ENCODE measurements at regions not wholly inside any gene's neighbourhood (a gene's known extent, or its start where the extent isn't known, plus 50 kb on each side); places are given as distances from the start of the nearest gene placed in this dataset.

GRCh38 chr2:239689410-239689809, 288.6 kb upstream of the HDAC4 start:
- FAIRE-seq, result no peak
- dilution Hi-C loops (cut with MboI; ENCODE audit: extremely low pct_ligation_motif_present, low sequenced_read_pairs), result no loop called here

GRCh38 chr2:239688840-239689239, 288.0 kb upstream of the HDAC4 start:
- Histone ChIP-seq H3K4me2 (ENCODE audit: control insufficient read depth, extremely low read depth, insufficient read depth, low read depth, low read length) (no peak overlapping the region), H3K4me3 (ENCODE audit: control insufficient read depth in 2 of 3, extremely low read depth in 1 of 3, insufficient read depth in 2 of 3, low read depth in 1 of 3, low read length in 3 of 3) (no peak overlapping the region), H4K20me1 (ENCODE audit: control insufficient read depth, extremely low read depth, insufficient read depth, low read length) (no peaks in the 10 kb centered on the region), H3K36me3 (ENCODE audit: control insufficient read depth in 2 of 2, extremely low read depth in 1 of 2, insufficient read depth in 2 of 2, low read length in 2 of 2) (no peaks in the 10 kb centered on the region), H3K27ac (ENCODE audit: control insufficient read depth, insufficient read depth, low read length) (no peak overlapping the region), H3K9me3 (ENCODE audit: control insufficient read depth, low read depth, low read length) (no peaks in the 10 kb centered on the region), H3K9ac (ENCODE audit: control insufficient read depth, extremely low read depth, insufficient read depth, low read length) (no peak overlapping the region), H3K4me1 (ENCODE audit: control insufficient read depth, extremely low read depth, insufficient read depth, low read length) (no peaks in the 10 kb centered on the region), H3K27me3 (ENCODE audit: control insufficient read depth, extremely low read depth, insufficient read depth, low read length) (peaks cover 21% of the 10 kb centered on the region), H2AFZ (ENCODE audit: control insufficient read depth, low read length) (no peak overlapping the region), H3K79me2 (ENCODE audit: control insufficient read depth, insufficient read depth, low read length) (no peaks in the 10 kb centered on the region), H3K9me1 (ENCODE audit: control insufficient read depth, extremely low read depth, insufficient read depth, low read length) (no peaks in the 10 kb centered on the region)
- DNase-seq (ENCODE audit: low read depth, low spot score), result no peak
- dilution Hi-C loops (cut with MboI; ENCODE audit: extremely low pct_ligation_motif_present, low sequenced_read_pairs), result no loop called here
- FAIRE-seq, result no peak
- TF ChIP-seq EZH2 (IDR thresholded peaks at IDR 0.05; ENCODE audit: low read length), result no peak
- TF ChIP-seq CTCF (optimal IDR thresholded peaks at IDR 0.05 in 1 of 3, IDR thresholded peaks at IDR 0.05 in 1 of 3, conservative IDR thresholded peaks at IDR 0.05 in 1 of 3; ENCODE audit: extremely low read depth in 1 of 3, insufficient read depth in 2 of 3, low read length in 3 of 3), result no peak

More at GRCh38 chr2:239689410-239689809, 288.6 kb upstream of the HDAC4 start:
- no peak for DNase-seq (ENCODE audit: low read depth, low spot score)
- no peak overlapping the region for H3K9ac ChIP-seq (ENCODE audit: control insufficient read depth, extremely low read depth, insufficient read depth, low read length)
- no peaks in the 10 kb centered on the region for H3K4me1 ChIP-seq (ENCODE audit: control insufficient read depth, extremely low read depth, insufficient read depth, low read length)
- no peaks in the 10 kb centered on the region for H3K9me3 ChIP-seq (ENCODE audit: control insufficient read depth, low read depth, low read length)
- H3K4me3 ChIP-seq (ENCODE audit: control insufficient read depth in 2 of 3, extremely low read depth in 1 of 3, insufficient read depth in 2 of 3, low read depth in 1 of 3, low read length in 3 of 3), result no peak overlapping the region
- no peaks in the 10 kb centered on the region for H3K36me3 ChIP-seq (ENCODE audit: control insufficient read depth in 2 of 2, extremely low read depth in 1 of 2, insufficient read depth in 2 of 2, low read length in 2 of 2)
- no peaks in the 10 kb centered on the region for H4K20me1 ChIP-seq (ENCODE audit: control insufficient read depth, extremely low read depth, insufficient read depth, low read length)
- no peak overlapping the region for H3K4me2 ChIP-seq (ENCODE audit: control insufficient read depth, extremely low read depth, insufficient read depth, low read depth, low read length)
- H2AFZ ChIP-seq (ENCODE audit: control insufficient read depth, low read length), result no peak overlapping the region
- peaks cover 16% of the 10 kb centered on the region for H3K27me3 ChIP-seq (ENCODE audit: control insufficient read depth, extremely low read depth, insufficient read depth, low read length)
- no peaks in the 10 kb centered on the region for H3K9me1 ChIP-seq (ENCODE audit: control insufficient read depth, extremely low read depth, insufficient read depth, low read length)
- no peak for TF ChIP-seq CTCF (optimal IDR thresholded peaks at IDR 0.05 in 1 of 3, IDR thresholded peaks at IDR 0.05 in 1 of 3, conservative IDR thresholded peaks at IDR 0.05 in 1 of 3; ENCODE audit: extremely low read depth in 1 of 3, insufficient read depth in 2 of 3, low read length in 3 of 3)
- TF ChIP-seq EZH2 (IDR thresholded peaks at IDR 0.05; ENCODE audit: low read length), result no peak
- no peaks in the 10 kb centered on the region for H3K79me2 ChIP-seq (ENCODE audit: control insufficient read depth, insufficient read depth, low read length)
- H3K27ac ChIP-seq (ENCODE audit: control insufficient read depth, insufficient read depth, low read length), result no peak overlapping the region

All from keratinocyte (primary cell).